Osteocyte (in vitro differentiated cells): ENCODE measurements at regions not wholly inside any gene's neighbourhood (a gene's known extent, or its start where the extent isn't known, plus 50 kb on each side); places are given as distances from the start of the nearest gene placed in this dataset.

Experiments used
- DNase-seq: peaks from one replicate; pipeline ENCODE4 v3.0.0; 2021; ENCODE audit warnings: mixed read lengths; ENCODE audit not compliant: unreplicated experiment; ENCODE audit errors: extremely low spot score
- H3K27ac Mint-ChIP-seq: one replicate; pipeline ENCODE4 v1.8.0; 2021; ENCODE audit warnings: mild to moderate bottlenecking, mixed read lengths; ENCODE audit not compliant: unreplicated experiment
- H3K27me3 Mint-ChIP-seq: one replicate; pipeline ENCODE4 v1.8.0; 2021; ENCODE audit warnings: mixed read lengths; ENCODE audit not compliant: unreplicated experiment
- H3K36me3 Mint-ChIP-seq: one replicate; pipeline ENCODE4 v1.8.0; 2021; ENCODE audit warnings: mixed read lengths; ENCODE audit not compliant: unreplicated experiment
- H3K4me1 Mint-ChIP-seq: one replicate; pipeline ENCODE4 v1.8.0; 2021; ENCODE audit warnings: mixed read lengths; ENCODE audit not compliant: unreplicated experiment
- H3K4me3 Mint-ChIP-seq: one replicate; pipeline ENCODE4 v1.8.0; 2021; ENCODE audit warnings: mild to moderate bottlenecking, moderate library complexity, mixed read lengths; ENCODE audit not compliant: unreplicated experiment
- H3K9me3 Mint-ChIP-seq: one replicate; pipeline ENCODE4 v1.8.0; 2021; ENCODE audit warnings: mixed read lengths; ENCODE audit not compliant: unreplicated experiment
- TF ChIP-seq, protein P1 (sequence below): fragments of 200-600 bp; sonication (generic); IDR thresholded peaks from 2 replicates; pipeline ENCODE4 v1.5.0; 2021; ENCODE audit warnings: antibody characterized with exemption, mild to moderate bottlenecking, moderate library complexity

GRCh38 chr2:222993920-222994650, 57.9 kb upstream of the KCNE4 start:
- Mint-ChIP-seq H3K27ac (peak overlapping the region; percentile 94), H3K4me1 (peaks cover 50% of the 10 kb centered on the region), H3K9me3 (peaks cover 17% of the 10 kb centered on the region), H3K36me3 (peaks cover 16% of the 10 kb centered on the region), H3K4me3 (no peak overlapping the region), H3K27me3 (no peaks in the 10 kb centered on the region)
- TF ChIP-seq, protein P1, sequence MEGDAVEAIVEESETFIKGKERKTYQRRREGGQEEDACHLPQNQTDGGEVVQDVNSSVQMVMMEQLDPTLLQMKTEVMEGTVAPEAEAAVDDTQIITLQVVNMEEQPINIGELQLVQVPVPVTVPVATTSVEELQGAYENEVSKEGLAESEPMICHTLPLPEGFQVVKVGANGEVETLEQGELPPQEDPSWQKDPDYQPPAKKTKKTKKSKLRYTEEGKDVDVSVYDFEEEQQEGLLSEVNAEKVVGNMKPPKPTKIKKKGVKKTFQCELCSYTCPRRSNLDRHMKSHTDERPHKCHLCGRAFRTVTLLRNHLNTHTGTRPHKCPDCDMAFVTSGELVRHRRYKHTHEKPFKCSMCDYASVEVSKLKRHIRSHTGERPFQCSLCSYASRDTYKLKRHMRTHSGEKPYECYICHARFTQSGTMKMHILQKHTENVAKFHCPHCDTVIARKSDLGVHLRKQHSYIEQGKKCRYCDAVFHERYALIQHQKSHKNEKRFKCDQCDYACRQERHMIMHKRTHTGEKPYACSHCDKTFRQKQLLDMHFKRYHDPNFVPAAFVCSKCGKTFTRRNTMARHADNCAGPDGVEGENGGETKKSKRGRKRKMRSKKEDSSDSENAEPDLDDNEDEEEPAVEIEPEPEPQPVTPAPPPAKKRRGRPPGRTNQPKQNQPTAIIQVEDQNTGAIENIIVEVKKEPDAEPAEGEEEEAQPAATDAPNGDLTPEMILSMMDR = no peak
- peak; percentile 87 for DNase-seq

DNA sequence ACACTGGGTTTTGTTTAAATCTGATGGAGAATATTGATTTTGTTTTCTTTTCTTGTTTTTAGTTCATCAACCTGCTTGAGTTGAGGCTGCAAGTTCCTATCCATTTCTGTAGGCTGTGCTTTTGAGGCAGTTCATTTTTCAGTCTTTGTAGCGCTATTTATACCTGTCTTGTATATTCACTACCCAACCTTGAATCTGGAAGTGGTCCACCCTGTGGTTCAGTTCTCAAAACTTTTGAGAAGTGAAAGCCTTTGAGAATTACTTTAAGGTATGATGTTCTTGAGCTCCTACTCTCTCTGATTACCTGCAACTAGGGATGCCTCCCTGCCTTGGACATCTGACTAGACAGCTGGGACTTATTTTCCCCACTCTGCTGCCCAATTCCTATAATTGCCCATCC, 53.5 kb upstream of the KCNE4 start:
- no peak for DNase-seq
- Mint-ChIP-seq H3K4me3 (no peak overlapping the region), H3K36me3 (peaks cover 10% of the 10 kb centered on the region), H3K4me1 (peaks cover 51% of the 10 kb centered on the region), H3K9me3 (peaks cover 9% of the 10 kb centered on the region), H3K27ac (no peak overlapping the region), H3K27me3 (no peaks in the 10 kb centered on the region)
- TF ChIP-seq, protein P1 = no peak

DNA sequence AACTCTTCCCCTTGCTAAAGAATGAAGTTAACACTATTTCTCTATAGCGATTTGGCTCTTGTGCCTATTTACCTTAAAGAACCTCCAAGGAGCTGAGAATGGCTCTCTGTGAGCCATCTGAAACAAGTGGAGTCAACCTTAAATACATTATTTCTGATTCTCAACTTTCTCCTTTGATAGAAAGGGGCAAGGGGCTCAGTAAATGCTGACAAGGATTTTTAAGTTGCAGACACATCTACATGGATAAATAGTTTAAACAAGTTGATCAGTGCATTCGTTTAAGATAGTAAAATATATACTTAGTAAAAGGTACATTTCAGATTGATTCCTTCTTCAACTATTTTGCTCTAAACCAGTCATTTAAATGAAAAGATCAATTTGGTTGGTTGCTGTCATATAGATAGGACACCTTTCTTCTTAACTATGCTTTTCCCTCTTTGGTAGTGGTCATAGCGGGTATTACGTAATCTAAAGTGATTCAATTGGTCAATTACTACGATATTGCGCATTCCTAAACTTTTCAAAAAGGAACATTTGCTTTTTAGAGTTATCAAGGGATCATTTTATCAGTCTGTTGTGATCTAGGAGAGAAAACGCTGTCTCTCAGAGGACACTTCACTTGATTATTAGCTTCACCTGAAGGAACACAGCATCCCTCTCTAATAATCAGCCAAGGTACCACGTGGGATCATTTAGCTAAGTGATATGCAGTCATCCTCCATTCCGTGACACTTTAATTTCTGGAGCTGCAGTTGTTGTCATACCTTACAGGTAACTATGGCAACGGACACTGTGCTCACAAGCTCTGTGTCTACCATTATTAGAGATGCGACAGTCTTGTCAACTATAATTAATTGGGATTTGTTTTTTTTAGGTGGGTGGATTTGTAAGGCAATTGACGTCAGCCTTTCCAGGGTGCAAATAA, 50.9 kb upstream of the KCNE4 start:
- Mint-ChIP-seq H3K9me3 (peaks cover 9% of the 10 kb centered on the region), H3K27me3 (no peaks in the 10 kb centered on the region), H3K36me3 (peaks cover 10% of the 10 kb centered on the region), H3K4me3 (no peak overlapping the region), H3K27ac (peak overlapping the region; percentile 84), H3K4me1 (peaks cover 35% of the 10 kb centered on the region)
- TF ChIP-seq, protein P1 = no peak
- peak; percentile 17 for DNase-seq

- H3K4me1 Mint-ChIP-seq = peaks cover 37% of the 10 kb centered on the region
- H3K27ac Mint-ChIP-seq = peak overlapping the region; percentile 84
- peaks cover 10% of the 10 kb centered on the region for H3K36me3 Mint-ChIP-seq
- H3K9me3 Mint-ChIP-seq = peaks cover 9% of the 10 kb centered on the region
- no peak overlapping the region for H3K4me3 Mint-ChIP-seq
- H3K27me3 Mint-ChIP-seq = no peaks in the 10 kb centered on the region
- DNase-seq = no peak
- TF ChIP-seq, protein P1 = no peak
These were observed 50.2 kb upstream of the KCNE4 start for GRCh38 chr2:223001797-223002175.
